H1 (cell line): ENCODE measurements at regions not wholly inside any gene's neighbourhood (a gene's known extent, or its start where the extent isn't known, plus 50 kb on each side); places are given as distances from the start of the nearest gene placed in this dataset.

Experiments
- CTCF ChIA-PET: fragments of 300-600 bp; sonication (Branson Sonifier 250); formaldehyde crosslinking; loops from one replicate; lab custom pipeline; 2021; ENCODE audit not compliant: partially characterized antibody; lab: Charles Lee
- POLR2A ChIA-PET: fragments of 300-600 bp; sonication (Branson Sonifier 250); formaldehyde crosslinking; loops from one replicate; lab custom pipeline; 2021; ENCODE audit warnings: inconsistent platforms; ENCODE audit not compliant: partially characterized antibody; lab: Charles Lee
- DNase-seq, 2 experiments: peaks; one replicate each; pipeline versions ENCODE4 v3.0.0 to v3.0.0-alpha.2; 2010 to 2022; ENCODE audit warnings: low spot score in 2 of 2, low read depth in 1 of 2, mixed read lengths in 1 of 2
- FAIRE-seq: peaks from 2 replicates; lab custom pipeline; 2011; peaks lifted over from hg19 to GRCh38; lab: Jason Lieb, UNC
- H2AFZ ChIP-seq: 2 replicates; pipeline ENCODE4 v1.8.1; 2012; ENCODE audit warnings: low read length, inconsistent platforms
- H2AK5ac ChIP-seq: 2 replicates; pipeline ENCODE4 v1.6.1; 2013; ENCODE audit warnings: low read depth, low read length
- H2BK120ac ChIP-seq: replicated peaks from 2 replicates; pipeline ENCODE3; 2013; ENCODE audit warnings: low read depth, low read length, inconsistent platforms
- H2BK12ac ChIP-seq: 2 replicates; pipeline ENCODE4 v1.6.1; 2013; ENCODE audit warnings: low read depth, low read length
- H2BK15ac ChIP-seq: 2 replicates; pipeline ENCODE4 v1.6.1; 2013; ENCODE audit warnings: low read length
- H2BK20ac ChIP-seq: 2 replicates; pipeline ENCODE4 v1.6.1; 2013; ENCODE audit warnings: low read length
- H2BK5ac ChIP-seq: 2 replicates; pipeline ENCODE4 v1.6.1; 2013; ENCODE audit warnings: low read depth, low read length
- H3K14ac ChIP-seq: 2 replicates; pipeline ENCODE4 v1.6.1; 2013; ENCODE audit warnings: inconsistent platforms; ENCODE audit not compliant: insufficient read length
- H3K18ac ChIP-seq: 2 replicates; pipeline ENCODE4 v1.6.1; 2013; ENCODE audit warnings: low read length; ENCODE audit errors: extremely low read depth
- H3K23ac ChIP-seq: 2 replicates; pipeline ENCODE4 v1.6.1; 2013; ENCODE audit warnings: inconsistent platforms; ENCODE audit not compliant: insufficient read length
- H3K23me2 ChIP-seq: 2 replicates; pipeline ENCODE4 v1.6.1; 2013; ENCODE audit warnings: low read depth, low read length
- H3K27ac ChIP-seq: 2 replicates; pipeline ENCODE4 v1.6.1; 2011; ENCODE audit warnings: low read depth, low read length, inconsistent platforms
- H3K27me3 ChIP-seq, 4 experiments: replicated peaks in 1 of 4; 1 replicate in 1 of 4; 2 replicates in 3 of 4; pipeline versions ENCODE4 v1.6.1 to v1.8.1; 2011 to 2013; ENCODE audit warnings: low read length in 3 of 4, mild to moderate bottlenecking in 3 of 4, inconsistent platforms in 2 of 4, mixed read lengths in 2 of 4, moderate library complexity in 1 of 4; ENCODE audit not compliant: control insufficient read depth in 3 of 4, insufficient read depth in 3 of 4; ENCODE audit errors: extremely low read depth in 1 of 4
- H3K36me3 ChIP-seq, 4 experiments: 2 replicates each; pipeline versions ENCODE4 v1.6.1 to v1.8.1; 2011 to 2013; ENCODE audit warnings: mild to moderate bottlenecking in 4 of 4, low read length in 3 of 4, moderate library complexity in 2 of 4, control low read depth in 1 of 4, inconsistent platforms in 1 of 4; ENCODE audit not compliant: insufficient read depth in 4 of 4, control insufficient read depth in 2 of 4
- H3K4ac ChIP-seq: replicated peaks from 2 replicates; pipeline ENCODE3; 2013; ENCODE audit warnings: low read length, low read depth, mixed read lengths, inconsistent platforms; ENCODE audit not compliant: insufficient read length
- H3K4me1 ChIP-seq, 4 experiments: replicated peaks in 1 of 4; 1 replicate in 1 of 4; 2 replicates in 3 of 4; pipeline versions ENCODE4 v1.6.1 to v1.8.1; 2011 to 2013; ENCODE audit warnings: low read length in 3 of 4, inconsistent platforms in 2 of 4, mixed read lengths in 1 of 4; ENCODE audit not compliant: insufficient read depth in 4 of 4, control insufficient read depth in 3 of 4
- H3K4me2 ChIP-seq, 2 experiments: 2 replicates each; pipeline versions ENCODE4 v1.6.1 to v1.8.1; 2011 to 2013; ENCODE audit warnings: low read depth in 2 of 2, low read length in 2 of 2, control low read depth in 1 of 2, inconsistent platforms in 1 of 2, mild to moderate bottlenecking in 1 of 2; ENCODE audit not compliant: insufficient read depth in 1 of 2
- H3K4me3 ChIP-seq, 4 experiments: fragments of 200-600, 300-600 bp in 1 of 4; sonication (generic), shearing (Covaris generic), sonication (Bioruptor Twin) in 1 of 4; 2 replicates each; pipeline versions ENCODE4 v1.5.1 to v1.8.1; 2011 to 2016; ENCODE audit warnings: low read length in 4 of 4, low read depth in 3 of 4, control low read depth in 2 of 4, inconsistent platforms in 2 of 4, mild to moderate bottlenecking in 2 of 4, mixed read lengths in 1 of 4, moderate library complexity in 1 of 4; ENCODE audit not compliant: insufficient read depth in 2 of 4; ENCODE audit errors: extremely low read depth in 1 of 4
- H3K56ac ChIP-seq: replicated peaks from 2 replicates; pipeline ENCODE3; 2013; ENCODE audit warnings: low read depth, mild to moderate bottlenecking, mixed read lengths, low read length, inconsistent platforms; ENCODE audit not compliant: insufficient read length
- H3K79me1 ChIP-seq: 2 replicates; pipeline ENCODE4 v1.6.1; 2013; ENCODE audit warnings: low read depth, low read length, control low read depth
- H3K79me2 ChIP-seq, 2 experiments: 2 replicates each; pipeline versions ENCODE4 v1.6.1 to v1.8.1; 2012 to 2013; ENCODE audit warnings: low read length in 2 of 2, mild to moderate bottlenecking in 2 of 2, inconsistent platforms in 1 of 2; ENCODE audit not compliant: insufficient read depth in 2 of 2, control insufficient read depth in 1 of 2
- H3K9ac ChIP-seq, 4 experiments: replicated peaks in 1 of 4; 1 replicate in 1 of 4; 2 replicates in 3 of 4; pipeline versions ENCODE4 v1.6.1 to v1.8.1; 2011 to 2013; ENCODE audit warnings: low read depth in 3 of 4, low read length in 3 of 4, control low read depth in 2 of 4, mild to moderate bottlenecking in 2 of 4, moderate library complexity in 2 of 4, inconsistent platforms in 1 of 4; ENCODE audit errors: extremely low read depth in 1 of 4
- H3K9me3 ChIP-seq, 2 experiments: 2 replicates each; pipeline versions ENCODE4 v1.6.1 to v1.8.1; 2012 to 2013; ENCODE audit warnings: mild to moderate bottlenecking in 2 of 2, moderate library complexity in 2 of 2, control low read depth in 1 of 2, inconsistent platforms in 1 of 2, low read depth in 1 of 2, low read length in 1 of 2, mixed read lengths in 1 of 2; ENCODE audit not compliant: insufficient read depth in 2 of 2
- H4K20me1 ChIP-seq, 2 experiments: replicated peaks in 1 of 2; 2 replicates each; pipeline versions ENCODE3 to v1.8.1; 2011 to 2013; ENCODE audit warnings: inconsistent platforms in 2 of 2, low read length in 2 of 2, mild to moderate bottlenecking in 1 of 2; ENCODE audit not compliant: insufficient read depth in 2 of 2, control insufficient read depth in 1 of 2
- H4K5ac ChIP-seq: 2 replicates; pipeline ENCODE4 v1.6.1; 2013; ENCODE audit warnings: low read length, low read depth, mixed read lengths, inconsistent platforms; ENCODE audit not compliant: insufficient read length
- H4K8ac ChIP-seq: 2 replicates; pipeline ENCODE4 v1.8.0; 2013; ENCODE audit warnings: mild to moderate bottlenecking, moderate library complexity, low read length, inconsistent platforms; ENCODE audit not compliant: insufficient read depth; ENCODE audit errors: extremely low read depth
- H4K91ac ChIP-seq: replicated peaks from 2 replicates; pipeline ENCODE3; 2013; ENCODE audit warnings: low read length, mixed read lengths, inconsistent platforms; ENCODE audit not compliant: insufficient read length
- CHD1 ChIP-seq: IDR thresholded peaks from 2 replicates; pipeline ENCODE4 v1.6.1; 2012; ENCODE audit warnings: low read depth, low read length, improper control_type of control experiment
- CTBP2 ChIP-seq: IDR thresholded peaks from 2 replicates; pipeline ENCODE4 v1.7.0; 2011; ENCODE audit warnings: borderline replicate concordance, mild to moderate bottlenecking, moderate library complexity, mixed read lengths, low read length; ENCODE audit not compliant: insufficient read depth, insufficient read length
- CTCF ChIP-seq, 3 experiments: IDR thresholded peaks; 1 replicate in 2 of 3; 2 replicates in 1 of 3; pipeline versions ENCODE4 v1.5.1 to v1.6.1; 2011; ENCODE audit warnings: low read length in 3 of 3, mild to moderate bottlenecking in 3 of 3, inconsistent platforms in 2 of 3, low read depth in 1 of 3, moderate library complexity in 1 of 3; ENCODE audit not compliant: insufficient read depth in 1 of 3; ENCODE audit errors: control extremely low read depth in 1 of 3
- RBBP5 ChIP-seq: IDR thresholded peaks from 2 replicates; pipeline ENCODE4 v1.7.1; 2012; ENCODE audit warnings: low read depth, mild to moderate bottlenecking, inconsistent platforms, low read length, moderate library complexity, borderline replicate concordance
- RFX5 ChIP-seq: IDR thresholded peaks from 2 replicates; pipeline ENCODE4 v1.6.1; 2011; ENCODE audit warnings: low read depth, low read length, improper control_type of control experiment, borderline replicate concordance
- SP2 ChIP-seq: IDR thresholded peaks from 2 replicates; pipeline ENCODE4 v1.6.1; 2012; ENCODE audit warnings: mild to moderate bottlenecking, low read length, inconsistent platforms
- SRF ChIP-seq: IDR thresholded peaks from 2 replicates; pipeline ENCODE4 v1.6.1; 2011; ENCODE audit warnings: mild to moderate bottlenecking, low read depth, low read length, moderate library complexity
- SUZ12 ChIP-seq: fragments of 200-600 bp; sonication (generic); IDR thresholded peaks from 2 replicates; pipeline ENCODE4 v1.6.1; 2012; ENCODE audit warnings: mild to moderate bottlenecking, inconsistent platforms, low read length, moderate library complexity, mixed read lengths
- WGBS, 2 experiments: shearing (Covaris generic) in 1 of 2; methylation state at CpG; one replicate each; pipeline versions ENCODE4 v1.1.6 to v1.1.7; 2013 to 2015; ENCODE audit warnings: low lambda C conversion rate in 2 of 2, mixed read lengths in 2 of 2, inconsistent platforms in 1 of 2, low coverage in 1 of 2, missing lambda C conversion rate in 1 of 2; ENCODE audit not compliant: insufficient replicate concordance in 2 of 2, insufficient coverage in 1 of 2, insufficient read length in 1 of 2; ENCODE audit errors: extremely low coverage in 1 of 2, missing lambda C conversion rate in 1 of 2; 5-methylcytosine and 5-hydroxymethylcytosine counted together
- TF ChIP-seq, protein P1 (sequence below): IDR thresholded peaks from 2 replicates; pipeline ENCODE4 v1.6.1; 2011; ENCODE audit warnings: low read length, improper control_type of control experiment

DNA sequence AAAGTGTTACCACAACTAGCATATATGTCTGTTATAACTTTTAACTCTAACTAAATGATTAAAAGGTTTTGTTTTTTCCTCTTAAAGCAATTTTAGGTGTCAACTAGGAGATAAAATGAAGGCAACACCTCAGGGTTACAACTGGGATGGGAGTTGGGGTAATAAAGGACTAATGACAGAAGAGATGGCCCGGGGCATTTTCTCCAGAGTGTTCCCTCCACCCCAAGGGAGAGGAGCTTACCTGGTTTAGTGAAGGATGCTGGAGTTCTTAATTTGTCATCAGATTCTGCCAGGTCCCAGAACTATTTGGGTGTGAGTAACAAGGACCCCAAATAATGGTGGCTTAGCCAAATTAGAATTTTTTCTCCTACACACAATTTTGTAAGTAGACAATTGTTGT, 260.3 kb downstream of the CD109 start:
- no peaks in the 10 kb centered on the region for H3K36me3 ChIP-seq
- no peak overlapping the region for H2BK5ac ChIP-seq
- CTCF ChIA-PET = interaction anchor here (0.5 to 2.7 kb wide), 2 partner anchors 13 to 308 kb away, joined by 3 to 14 read pairs; no protein-coding TSS in a partner anchor
- H3K27me3 ChIP-seq = no peaks in the 10 kb centered on the region
- no peak overlapping the region for H3K56ac ChIP-seq
- POLR2A ChIA-PET = no interaction called here
- H2BK15ac ChIP-seq = no peak overlapping the region
- H3K9ac ChIP-seq = no peak overlapping the region
- no peaks in the 10 kb centered on the region for H3K79me1 ChIP-seq
- H3K23me2 ChIP-seq = no peaks in the 10 kb centered on the region
- H3K4me3 ChIP-seq = no peak overlapping the region
- H2BK12ac ChIP-seq = no peak overlapping the region
- no peak overlapping the region for H2AK5ac ChIP-seq
- FAIRE-seq (no peak), DNase-seq (no peak)
- H4K5ac ChIP-seq = no peak overlapping the region
- no peaks in the 10 kb centered on the region for H3K79me2 ChIP-seq
- H3K4me2 ChIP-seq = no peak overlapping the region
- H3K4ac ChIP-seq = no peak overlapping the region
- 93% methylated on average over 1 of the region's 1 CpG; no CpG with 5 or more reads in 1 of the 2 experiments for WGBS, 2 experiments
- H2BK120ac ChIP-seq = no peak overlapping the region
- H4K20me1 ChIP-seq = no peaks in the 10 kb centered on the region
- no peak overlapping the region for H3K14ac ChIP-seq
- H3K23ac ChIP-seq = no peak overlapping the region
- H2AFZ ChIP-seq = no peak overlapping the region
- H4K8ac ChIP-seq = no peak overlapping the region
- H3K4me1 ChIP-seq = no peaks in the 10 kb centered on the region
- no peaks in the 10 kb centered on the region for H3K9me3 ChIP-seq
- no peak overlapping the region for H3K18ac ChIP-seq
- H2BK20ac ChIP-seq = no peak overlapping the region
- H3K27ac ChIP-seq = no peak overlapping the region
- no peak overlapping the region for H4K91ac ChIP-seq
- TF ChIP-seq RBBP5 = no peak
- TF ChIP-seq SRF = no peak
- TF ChIP-seq CTCF (IDR thresholded peaks at IDR 0.05; ENCODE audit: control extremely low read depth in 1 of 3, insufficient read depth in 1 of 3, low read depth in 1 of 3, low read length in 3 of 3) = no peak
- no peak for TF ChIP-seq CTBP2
- TF ChIP-seq RFX5 = no peak
- TF ChIP-seq CHD1 = no peak
- TF ChIP-seq SUZ12 = no peak
- TF ChIP-seq SP2 = no peak
- TF ChIP-seq, protein P1, sequence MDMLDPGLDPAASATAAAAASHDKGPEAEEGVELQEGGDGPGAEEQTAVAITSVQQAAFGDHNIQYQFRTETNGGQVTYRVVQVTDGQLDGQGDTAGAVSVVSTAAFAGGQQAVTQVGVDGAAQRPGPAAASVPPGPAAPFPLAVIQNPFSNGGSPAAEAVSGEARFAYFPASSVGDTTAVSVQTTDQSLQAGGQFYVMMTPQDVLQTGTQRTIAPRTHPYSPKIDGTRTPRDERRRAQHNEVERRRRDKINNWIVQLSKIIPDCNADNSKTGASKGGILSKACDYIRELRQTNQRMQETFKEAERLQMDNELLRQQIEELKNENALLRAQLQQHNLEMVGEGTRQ = no peak
